Fibroblast of lung (primary cell): ENCODE measurements at regions not wholly inside any gene's neighbourhood (a gene's known extent, or its start where the extent isn't known, plus 50 kb on each side); places are given as distances from the start of the nearest gene placed in this dataset.
A peak's percentile ranks its signal among the peaks of the same experiment; 100 is the strongest.

Experiments
- DNase-seq, 2 donors: peaks; one replicate each; pipeline versions ENCODE4 v3.0.0 to v3.0.0-alpha.2; 2010; ENCODE audit warnings: low read depth in 2 of 2
- H2AFZ ChIP-seq: 2 replicates; pipeline ENCODE4 v1.5.1; 2012; ENCODE audit warnings: low read length, control low read depth, inconsistent platforms
- H3K27ac ChIP-seq: 2 replicates; pipeline ENCODE4 v1.5.1; 2011; ENCODE audit warnings: low read length, control low read depth; ENCODE audit not compliant: insufficient read depth
- H3K27me3 ChIP-seq: 2 replicates; pipeline ENCODE4 v1.5.1; 2011; ENCODE audit warnings: mild to moderate bottlenecking, low read length; ENCODE audit not compliant: control insufficient read depth, insufficient read depth
- H3K36me3 ChIP-seq: 2 replicates; pipeline ENCODE4 v1.5.1; 2011; ENCODE audit warnings: low read length; ENCODE audit not compliant: control insufficient read depth, insufficient read depth
- H3K4me1 ChIP-seq: 2 replicates; pipeline ENCODE4 v1.5.1; 2011; ENCODE audit warnings: low read length; ENCODE audit not compliant: control insufficient read depth, insufficient read depth; ENCODE audit errors: extremely low read depth
- H3K4me2 ChIP-seq: 2 replicates; pipeline ENCODE4 v1.5.1; 2011; ENCODE audit warnings: low read length, control low read depth; ENCODE audit not compliant: insufficient read depth; ENCODE audit errors: extremely low read depth
- H3K4me3 ChIP-seq, 4 experiments: fragments of 200-600 bp in 1 of 4; sonication (generic) in 1 of 4; replicated peaks in 1 of 4; 2 replicates each; pipeline ENCODE4 v1.5.1; 2011 to 2016; ENCODE audit warnings: low read length in 4 of 4, low read depth in 3 of 4, mild to moderate bottlenecking in 3 of 4, control low read depth in 2 of 4, inconsistent platforms in 1 of 4, mixed read lengths in 1 of 4; ENCODE audit not compliant: insufficient read depth in 1 of 4; ENCODE audit errors: control extremely low read depth in 1 of 4
- H3K79me2 ChIP-seq: 2 replicates; pipeline ENCODE4 v1.5.1; 2012; ENCODE audit warnings: mild to moderate bottlenecking, low read length, inconsistent platforms; ENCODE audit not compliant: control insufficient read depth, insufficient read depth
- H3K9ac ChIP-seq: 2 replicates; pipeline ENCODE4 v1.5.1; 2011; ENCODE audit warnings: mild to moderate bottlenecking, low read length, control low read depth; ENCODE audit not compliant: insufficient read depth
- H3K9me3 ChIP-seq: 2 replicates; pipeline ENCODE4 v1.5.1; 2012; ENCODE audit warnings: low read depth, low read length; ENCODE audit not compliant: control insufficient read depth, insufficient read depth
- H4K20me1 ChIP-seq: 2 replicates; pipeline ENCODE4 v1.5.1; 2011; ENCODE audit warnings: low read length; ENCODE audit not compliant: control insufficient read depth, insufficient read depth; ENCODE audit errors: extremely low read depth
- CTCF ChIP-seq, 2 donors: IDR thresholded peaks in 1 of 2; conservative IDR thresholded peaks in 1 of 2; 1 replicate in 1 of 2; 2 replicates in 1 of 2; pipeline ENCODE4 v1.5.1; 2011 to 2012; ENCODE audit warnings: low read length in 2 of 2, control low read depth in 1 of 2, inconsistent platforms in 1 of 2, low read depth in 1 of 2, mild to moderate bottlenecking in 1 of 2
- EZH2 ChIP-seq: IDR thresholded peaks from 2 replicates; pipeline ENCODE4 v1.5.1; 2012; ENCODE audit warnings: low read length, control low read depth, mild to moderate bottlenecking; ENCODE audit errors: missing control alignments

- H3K36me3 ChIP-seq: no peaks in the 10 kb centered on the region
- H3K27ac ChIP-seq: no peak overlapping the region
- TF ChIP-seq EZH2 (no peak), CTCF (conservative IDR thresholded peaks at IDR 0.05 in 1 of 2, IDR thresholded peaks at IDR 0.05 in 1 of 2; ENCODE audit: low read depth in 1 of 2, low read length in 2 of 2) (no peak)
- peaks cover 2% of the 10 kb centered on the region for H3K4me1 ChIP-seq
- no peak overlapping the region for H3K4me2 ChIP-seq
- peak in 1 of 2 donors; percentile 83 for DNase-seq
- H3K79me2 ChIP-seq: no peaks in the 10 kb centered on the region
- no peak overlapping the region for H3K9ac ChIP-seq
- no peaks in the 10 kb centered on the region for H3K9me3 ChIP-seq
- H3K27me3 ChIP-seq: no peaks in the 10 kb centered on the region
- H2AFZ ChIP-seq: no peak overlapping the region
- no peak overlapping the region for H3K4me3 ChIP-seq
- H4K20me1 ChIP-seq: no peaks in the 10 kb centered on the region
These were observed 174.8 kb upstream of the TNC start for GRCh38 chr9:115292584-115293279.

DNA sequence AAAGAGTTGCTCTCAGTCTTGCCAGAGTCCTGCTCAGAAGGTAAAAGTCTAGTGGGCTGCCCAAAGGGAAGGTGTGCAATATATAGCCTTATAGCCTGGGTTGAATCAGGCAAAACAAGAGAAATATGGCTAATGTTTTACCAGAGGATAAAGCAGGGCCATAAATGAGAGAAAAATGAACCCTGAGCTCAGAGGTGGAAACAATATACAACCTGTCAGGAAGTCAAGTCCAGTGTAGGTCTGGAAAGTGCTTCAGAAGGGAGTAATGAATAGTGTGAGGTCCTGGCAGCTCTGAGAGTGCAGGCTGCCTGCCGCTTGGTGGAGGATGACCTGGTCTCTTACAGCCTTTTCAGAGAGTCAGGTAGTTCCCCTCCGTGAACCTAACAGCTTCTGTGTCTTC is 177.8 kb upstream of the TNC start:
- peaks cover 2% of the 10 kb centered on the region for H3K4me1 ChIP-seq
- no peak overlapping the region for H3K4me3 ChIP-seq
- H3K79me2 ChIP-seq: no peaks in the 10 kb centered on the region
- no peaks in the 10 kb centered on the region for H4K20me1 ChIP-seq
- H3K9ac ChIP-seq: no peak overlapping the region
- no peaks in the 10 kb centered on the region for H3K9me3 ChIP-seq
- TF ChIP-seq CTCF (conservative IDR thresholded peaks at IDR 0.05 in 1 of 2, IDR thresholded peaks at IDR 0.05 in 1 of 2; ENCODE audit: low read depth in 1 of 2, low read length in 2 of 2): no peak
- TF ChIP-seq EZH2: no peak
- H3K36me3 ChIP-seq: no peaks in the 10 kb centered on the region
- H3K27me3 ChIP-seq: no peaks in the 10 kb centered on the region
- H3K4me2 ChIP-seq: no peak overlapping the region
- no peak overlapping the region for H3K27ac ChIP-seq
- no peak for DNase-seq
- H2AFZ ChIP-seq: no peak overlapping the region

DNA sequence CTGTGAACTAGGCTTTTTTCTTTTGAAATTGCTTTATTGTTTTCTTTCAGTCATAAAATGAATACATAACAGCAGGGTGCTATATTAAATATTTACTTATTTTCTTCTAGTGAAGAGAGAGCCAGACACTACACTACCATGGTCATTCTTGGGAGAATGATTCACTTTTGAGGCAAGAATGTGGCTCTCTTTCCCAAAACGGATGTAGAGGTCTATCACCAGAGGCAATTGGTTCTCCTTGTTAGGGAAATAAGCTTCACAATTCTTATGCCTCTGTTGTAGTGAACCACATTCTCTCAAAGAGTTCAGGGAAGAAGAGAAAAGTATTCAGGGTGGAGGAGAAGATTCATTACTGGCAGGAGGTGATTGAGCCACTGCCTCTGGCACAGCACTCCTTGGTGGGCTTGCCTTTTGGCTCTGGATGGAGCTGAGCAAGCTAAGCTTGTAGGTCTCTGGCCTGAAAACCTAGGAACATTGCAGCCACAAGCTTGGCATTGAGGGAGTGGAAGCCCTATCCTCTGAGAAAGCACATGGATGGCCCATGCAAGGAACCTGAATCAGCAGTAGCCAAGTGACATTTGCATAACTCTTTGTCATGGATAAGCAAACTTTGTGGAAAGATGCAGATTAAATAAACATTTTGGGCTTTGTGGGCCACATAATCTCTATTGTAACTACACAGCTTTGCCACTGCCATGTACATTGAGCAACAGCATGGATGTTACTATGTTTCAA is 179.0 kb upstream of the TNC start:
- Histone ChIP-seq H3K4me1 (peaks cover 2% of the 10 kb centered on the region), H2AFZ (no peak overlapping the region), H3K9me3 (no peaks in the 10 kb centered on the region), H3K79me2 (no peaks in the 10 kb centered on the region), H4K20me1 (no peaks in the 10 kb centered on the region), H3K4me2 (no peak overlapping the region), H3K4me3 (no peak overlapping the region), H3K36me3 (no peaks in the 10 kb centered on the region), H3K27me3 (no peaks in the 10 kb centered on the region), H3K9ac (no peak overlapping the region), H3K27ac (no peak overlapping the region)
- peak in 1 of 2 donors; percentile 61 for DNase-seq
- no peak for TF ChIP-seq EZH2
- no peak for TF ChIP-seq CTCF (conservative IDR thresholded peaks at IDR 0.05 in 1 of 2, IDR thresholded peaks at IDR 0.05 in 1 of 2; ENCODE audit: low read depth in 1 of 2, low read length in 2 of 2)
